Esophagus muscularis mucosa (tissue), 4 donors: ENCODE measurements at regions not wholly inside any gene's neighbourhood (a gene's known extent, or its start where the extent isn't known, plus 50 kb on each side); places are given as distances from the start of the nearest gene placed in this dataset.

Experiments
- EP300 ChIP-seq: sonication (generic); formaldehyde crosslinking; IDR thresholded peaks from one replicate; pipeline ENCODE4 v1.6.1; 2017; ENCODE audit warnings: antibody characterized with exemption
- POLR2A ChIP-seq: fragments of 450-650 bp; IDR thresholded peaks from one replicate; pipeline ENCODE4 v1.6.1; 2017; ENCODE audit warnings: antibody characterized with exemption, moderate library complexity, mild to moderate bottlenecking, low read depth
- POLR2AphosphoS5 ChIP-seq, 2 donors: sonication (generic); formaldehyde crosslinking; IDR thresholded peaks; one replicate each; pipeline ENCODE4 v1.6.1; 2017; ENCODE audit warnings: antibody characterized with exemption in 2 of 2
- TF ChIP-seq, protein P1 (sequence below), 3 experiments: fragments of 200-600 bp in 2 of 3; fragments of 450-650 bp in 1 of 3; sonication (generic) in 2 of 3; IDR thresholded peaks; one replicate each; pipeline ENCODE4 v1.5.1; 2017 to 2019; ENCODE audit warnings: antibody characterized with exemption in 3 of 3, mild to moderate bottlenecking in 2 of 3, moderate library complexity in 1 of 3

DNA sequence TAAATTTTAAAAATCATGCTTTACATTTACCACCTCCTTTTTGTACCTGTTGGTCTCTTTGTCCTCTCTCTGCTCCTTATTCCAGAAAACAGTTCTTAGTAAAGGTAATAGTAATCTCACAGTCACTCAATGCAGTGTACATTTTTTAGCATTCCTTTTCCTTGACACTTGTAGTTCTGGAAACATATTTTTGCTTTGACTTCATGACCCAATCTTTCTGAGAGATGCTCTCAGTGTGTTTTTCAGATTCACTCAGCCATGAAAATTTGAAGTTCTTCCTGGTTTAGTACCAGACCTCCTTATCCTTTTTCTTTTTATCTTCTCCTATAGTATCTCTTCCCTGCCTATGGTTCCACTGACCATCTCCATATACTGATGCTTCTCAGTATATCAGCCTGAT is 747.5 kb upstream of the ZEB2 start:
- no peak for TF ChIP-seq EP300
- TF ChIP-seq, protein P1, sequence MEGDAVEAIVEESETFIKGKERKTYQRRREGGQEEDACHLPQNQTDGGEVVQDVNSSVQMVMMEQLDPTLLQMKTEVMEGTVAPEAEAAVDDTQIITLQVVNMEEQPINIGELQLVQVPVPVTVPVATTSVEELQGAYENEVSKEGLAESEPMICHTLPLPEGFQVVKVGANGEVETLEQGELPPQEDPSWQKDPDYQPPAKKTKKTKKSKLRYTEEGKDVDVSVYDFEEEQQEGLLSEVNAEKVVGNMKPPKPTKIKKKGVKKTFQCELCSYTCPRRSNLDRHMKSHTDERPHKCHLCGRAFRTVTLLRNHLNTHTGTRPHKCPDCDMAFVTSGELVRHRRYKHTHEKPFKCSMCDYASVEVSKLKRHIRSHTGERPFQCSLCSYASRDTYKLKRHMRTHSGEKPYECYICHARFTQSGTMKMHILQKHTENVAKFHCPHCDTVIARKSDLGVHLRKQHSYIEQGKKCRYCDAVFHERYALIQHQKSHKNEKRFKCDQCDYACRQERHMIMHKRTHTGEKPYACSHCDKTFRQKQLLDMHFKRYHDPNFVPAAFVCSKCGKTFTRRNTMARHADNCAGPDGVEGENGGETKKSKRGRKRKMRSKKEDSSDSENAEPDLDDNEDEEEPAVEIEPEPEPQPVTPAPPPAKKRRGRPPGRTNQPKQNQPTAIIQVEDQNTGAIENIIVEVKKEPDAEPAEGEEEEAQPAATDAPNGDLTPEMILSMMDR (IDR thresholded peaks at IDR 0.05), result no peak
- TF ChIP-seq POLR2A, result no peak
- no peak for TF ChIP-seq POLR2AphosphoS5 (IDR thresholded peaks at IDR 0.05)
